Immature natural killer cell (primary cell): ENCODE measurements at regions not wholly inside any gene's neighbourhood (a gene's known extent, or its start where the extent isn't known, plus 50 kb on each side); places are given as distances from the start of the nearest gene placed in this dataset.

ENCODE experiments used
- DNase-seq, 3 donors: peaks; one replicate each; pipeline ENCODE4 v3.0.0; 2022; ENCODE audit warnings: mixed read lengths in 1 of 3
- H3K27ac Mint-ChIP-seq, 6 donors: one replicate each; pipeline ENCODE4 v1.8.0; 2020; ENCODE audit warnings: mixed read lengths in 6 of 6, mild to moderate bottlenecking in 5 of 6, inconsistent platforms in 4 of 6, moderate library complexity in 3 of 6
- H3K27me3 Mint-ChIP-seq, 3 donors: one replicate each; pipeline ENCODE4 v1.8.0; 2020 to 2021; ENCODE audit warnings: low read depth in 3 of 3, mild to moderate bottlenecking in 3 of 3, mixed read lengths in 3 of 3, moderate library complexity in 3 of 3, inconsistent platforms in 1 of 3
- H3K36me3 Mint-ChIP-seq, 3 donors: one replicate each; pipeline ENCODE4 v1.8.0; 2020; ENCODE audit warnings: mixed read lengths in 3 of 3, inconsistent platforms in 2 of 3, mild to moderate bottlenecking in 2 of 3
- H3K4me1 Mint-ChIP-seq, 2 donors: one replicate each; pipeline ENCODE4 v1.8.0; 2020; ENCODE audit warnings: inconsistent platforms in 2 of 2, mild to moderate bottlenecking in 2 of 2, mixed read lengths in 2 of 2, moderate library complexity in 1 of 2
- H3K4me3 Mint-ChIP-seq, 5 donors: one replicate each; pipeline ENCODE4 v1.8.0; 2020; ENCODE audit warnings: mild to moderate bottlenecking in 5 of 5, mixed read lengths in 5 of 5, inconsistent platforms in 3 of 5, moderate library complexity in 3 of 5
- H3K9me3 Mint-ChIP-seq, 6 donors: one replicate each; pipeline ENCODE4 v1.8.0; 2020; ENCODE audit warnings: mild to moderate bottlenecking in 6 of 6, mixed read lengths in 6 of 6, inconsistent platforms in 4 of 6, moderate library complexity in 3 of 6

- Mint-ChIP-seq H3K36me3 (no peaks in the 10 kb centered on the region), H3K27me3 (peaks cover 4 to 5% (median 4%) of the 10 kb centered on the region in 3 donors), H3K4me3 (no peak overlapping the region), H3K4me1 (no peaks in the 10 kb centered on the region), H3K9me3 (no peaks in the 10 kb centered on the region), H3K27ac (no peak overlapping the region)
- no peak for DNase-seq
Observed at GRCh38 chr5:171624396-171624795, 161.2 kb upstream of the SMIM23 start.

GRCh38 chr5:171625646-171626045 is 160.0 kb upstream of the SMIM23 start:
- no peak for DNase-seq
- Mint-ChIP-seq H3K4me1 (no peaks in the 10 kb centered on the region), H3K36me3 (no peaks in the 10 kb centered on the region), H3K27ac (no peak overlapping the region), H3K4me3 (no peak overlapping the region), H3K9me3 (no peaks in the 10 kb centered on the region), H3K27me3 (peaks cover 3 to 8% (median 5%) of the 10 kb centered on the region in 3 donors)

GRCh38 chr5:171627936-171628632 is 157.5 kb upstream of the SMIM23 start:
- Mint-ChIP-seq H3K27ac (no peak overlapping the region), H3K9me3 (no peaks in the 10 kb centered on the region), H3K36me3 (no peaks in the 10 kb centered on the region), H3K4me1 (no peaks in the 10 kb centered on the region), H3K27me3 (peaks cover 8 to 10% (median 8%) of the 10 kb centered on the region in 3 donors), H3K4me3 (no peak overlapping the region)
- no peak for DNase-seq

- Mint-ChIP-seq H3K4me1 (no peaks in the 10 kb centered on the region), H3K27ac (no peak overlapping the region), H3K36me3 (no peaks in the 10 kb centered on the region), H3K4me3 (no peak overlapping the region), H3K27me3 (peaks cover 8 to 10% (median 8%) of the 10 kb centered on the region in 3 donors), H3K9me3 (no peaks in the 10 kb centered on the region)
- no peak for DNase-seq
Observed at GRCh38 chr5:171628633-171628974, 157.0 kb upstream of the SMIM23 start.

- no peaks in the 10 kb centered on the region for H3K36me3 Mint-ChIP-seq
- no peaks in the 10 kb centered on the region for H3K9me3 Mint-ChIP-seq
- no peaks in the 10 kb centered on the region for H3K4me1 Mint-ChIP-seq
- peaks cover 8 to 10% (median 8%) of the 10 kb centered on the region in 3 donors for H3K27me3 Mint-ChIP-seq
- no peak overlapping the region for H3K4me3 Mint-ChIP-seq
- H3K27ac Mint-ChIP-seq, result no peak overlapping the region
- no peak for DNase-seq
Observed at GRCh38 chr5:171629221-171629620, 156.4 kb upstream of the SMIM23 start.

GRCh38 chr5:171629628-171630349 is 155.8 kb upstream of the SMIM23 start:
- H3K9me3 Mint-ChIP-seq, result no peaks in the 10 kb centered on the region
- H3K36me3 Mint-ChIP-seq, result no peaks in the 10 kb centered on the region
- no peak for DNase-seq
- H3K27ac Mint-ChIP-seq, result no peak overlapping the region
- H3K4me3 Mint-ChIP-seq, result no peak overlapping the region
- peaks cover 8 to 11% (median 8%) of the 10 kb centered on the region in 3 donors for H3K27me3 Mint-ChIP-seq
- no peaks in the 10 kb centered on the region for H3K4me1 Mint-ChIP-seq

GRCh38 chr5:171630350-171631065 is 155.1 kb upstream of the SMIM23 start:
- Mint-ChIP-seq H3K4me1 (no peaks in the 10 kb centered on the region), H3K27me3 (peaks cover 6 to 13% (median 11%) of the 10 kb centered on the region in 3 donors), H3K4me3 (no peak overlapping the region), H3K36me3 (no peaks in the 10 kb centered on the region), H3K27ac (no peak overlapping the region), H3K9me3 (no peaks in the 10 kb centered on the region)
- no peak for DNase-seq

- Mint-ChIP-seq H3K27me3 (peaks cover 6 to 13% (median 11%) of the 10 kb centered on the region in 3 donors), H3K27ac (no peak overlapping the region), H3K4me1 (no peaks in the 10 kb centered on the region), H3K36me3 (no peaks in the 10 kb centered on the region), H3K4me3 (no peak overlapping the region), H3K9me3 (no peaks in the 10 kb centered on the region)
- DNase-seq, result no peak
Observed at GRCh38 chr5:171632616-171633015, 153.0 kb upstream of the SMIM23 start.

- no peak overlapping the region for H3K4me3 Mint-ChIP-seq
- H3K27me3 Mint-ChIP-seq, result peaks cover 6 to 11% (median 11%) of the 10 kb centered on the region in 3 donors
- H3K4me1 Mint-ChIP-seq, result no peaks in the 10 kb centered on the region
- no peaks in the 10 kb centered on the region for H3K9me3 Mint-ChIP-seq
- H3K27ac Mint-ChIP-seq, result no peak overlapping the region
- no peak for DNase-seq
- no peaks in the 10 kb centered on the region for H3K36me3 Mint-ChIP-seq
Observed at GRCh38 chr5:171633776-171634470, 151.7 kb upstream of the SMIM23 start.

GRCh38 chr5:171634511-171634910 is 151.1 kb upstream of the SMIM23 start:
- H3K27me3 Mint-ChIP-seq, result peaks cover 6 to 11% (median 11%) of the 10 kb centered on the region in 3 donors
- H3K4me3 Mint-ChIP-seq, result no peak overlapping the region
- H3K9me3 Mint-ChIP-seq, result no peaks in the 10 kb centered on the region
- DNase-seq, result no peak
- H3K27ac Mint-ChIP-seq, result no peak overlapping the region
- H3K36me3 Mint-ChIP-seq, result no peaks in the 10 kb centered on the region
- no peaks in the 10 kb centered on the region for H3K4me1 Mint-ChIP-seq

GRCh38 chr5:171635028-171635427 is 150.6 kb upstream of the SMIM23 start:
- Mint-ChIP-seq H3K27ac (no peak overlapping the region), H3K4me1 (no peaks in the 10 kb centered on the region), H3K36me3 (no peaks in the 10 kb centered on the region), H3K4me3 (no peak overlapping the region), H3K27me3 (peaks cover 6 to 11% (median 11%) of the 10 kb centered on the region in 3 donors), H3K9me3 (no peaks in the 10 kb centered on the region)
- DNase-seq, result no peak

GRCh38 chr5:171635561-171636245 is 149.9 kb upstream of the SMIM23 start:
- Mint-ChIP-seq H3K9me3 (no peaks in the 10 kb centered on the region), H3K36me3 (no peaks in the 10 kb centered on the region), H3K27me3 (peaks cover 6 to 9% (median 8%) of the 10 kb centered on the region in 3 donors), H3K27ac (no peak overlapping the region), H3K4me1 (no peaks in the 10 kb centered on the region), H3K4me3 (no peak overlapping the region)
- DNase-seq, result no peak

- Mint-ChIP-seq H3K4me1 (no peaks in the 10 kb centered on the region), H3K36me3 (no peaks in the 10 kb centered on the region), H3K9me3 (no peaks in the 10 kb centered on the region), H3K27me3 (peaks cover 1 to 7% (median 3%) of the 10 kb centered on the region in 3 donors), H3K27ac (no peak overlapping the region), H3K4me3 (no peak overlapping the region)
- DNase-seq, result no peak
Observed at GRCh38 chr5:171637811-171638210, 147.8 kb upstream of the SMIM23 start.
